HFFc6 (cell line): ENCODE measurements at regions not wholly inside any gene's neighbourhood (a gene's known extent, or its start where the extent isn't known, plus 50 kb on each side); places are given as distances from the start of the nearest gene placed in this dataset.

Source experiments
- DNase-seq: peaks from one replicate; pipeline ENCODE4 v3.0.0-alpha.2; 2018
- H3K27ac Mint-ChIP-seq: 2 replicates; pipeline ENCODE4 v1.8.0; 2020; ENCODE audit warnings: mild to moderate bottlenecking, mixed read lengths
- H3K27me3 Mint-ChIP-seq: 2 replicates; pipeline ENCODE4 v1.8.0; 2021; ENCODE audit warnings: mild to moderate bottlenecking, moderate library complexity, mixed read lengths; ENCODE audit not compliant: insufficient read depth
- H3K36me3 Mint-ChIP-seq: 2 replicates; pipeline ENCODE4 v1.8.0; 2021; ENCODE audit warnings: low read depth, mixed read lengths
- H3K4me1 Mint-ChIP-seq: 2 replicates; pipeline ENCODE4 v1.8.0; 2020; ENCODE audit warnings: low read depth, mixed read lengths
- H3K4me3 Mint-ChIP-seq: 2 replicates; pipeline ENCODE4 v1.8.0; 2020; ENCODE audit warnings: mild to moderate bottlenecking, moderate library complexity, mixed read lengths
- H3K9me3 Mint-ChIP-seq: 2 replicates; pipeline ENCODE4 v1.8.0; 2020; ENCODE audit warnings: mild to moderate bottlenecking, mixed read lengths
- CTCF ChIP-seq: fragments of 200-600 bp; sonication (generic); IDR thresholded peaks from 2 replicates; pipeline ENCODE4 v1.5.0; 2021; ENCODE audit warnings: antibody characterized with exemption, mild to moderate bottlenecking

- no peak for TF ChIP-seq CTCF
- Mint-ChIP-seq H3K9me3 (no peaks in the 10 kb centered on the region), H3K27me3 (no peaks in the 10 kb centered on the region; the same call in 1 of the 2 replicates), H3K4me1 (peaks cover 58% of the 10 kb centered on the region), H3K27ac (no peak overlapping the region), H3K4me3 (no peak overlapping the region), H3K36me3 (no peaks in the 10 kb centered on the region)
- no peak for DNase-seq
Observed at GRCh38 chr13:30128591-30128990, 178.8 kb downstream of the KATNAL1 start.

- no peak overlapping the region for H3K4me3 Mint-ChIP-seq
- DNase-seq: no peak
- TF ChIP-seq CTCF: no peak
- peaks cover 58% of the 10 kb centered on the region for H3K4me1 Mint-ChIP-seq
- no peak overlapping the region for H3K27ac Mint-ChIP-seq
- no peaks in the 10 kb centered on the region; the same call in 1 of the 2 replicates for H3K27me3 Mint-ChIP-seq
- H3K9me3 Mint-ChIP-seq: no peaks in the 10 kb centered on the region
- no peaks in the 10 kb centered on the region for H3K36me3 Mint-ChIP-seq
Observed at GRCh38 chr13:30128095-30128494, 179.3 kb downstream of the KATNAL1 start.

GRCh38 chr13:30126903-30127428 lies 180.4 kb downstream of the KATNAL1 start:
- H3K36me3 Mint-ChIP-seq: no peaks in the 10 kb centered on the region
- peak overlapping the region; percentile 15; the same call in 1 of the 2 replicates for H3K4me3 Mint-ChIP-seq

GRCh38 chr13:30125422-30126073 lies 181.8 kb downstream of the KATNAL1 start:
- no peak for TF ChIP-seq CTCF
- Mint-ChIP-seq H3K9me3 (no peaks in the 10 kb centered on the region), H3K27me3 (no peaks in the 10 kb centered on the region), H3K4me1 (peaks cover 74% of the 10 kb centered on the region), H3K36me3 (no peaks in the 10 kb centered on the region), H3K4me3 (peak overlapping the region; percentile 25), H3K27ac (peak overlapping the region; percentile 46)
- peak; percentile 94 for DNase-seq

More at GRCh38 chr13:30126903-30127428, 180.4 kb downstream of the KATNAL1 start:
- no peaks in the 10 kb centered on the region for H3K9me3 Mint-ChIP-seq
- TF ChIP-seq CTCF: no peak
- H3K27me3 Mint-ChIP-seq: no peaks in the 10 kb centered on the region
- peak; percentile 87 for DNase-seq
- peak overlapping the region; percentile 42 for H3K27ac Mint-ChIP-seq
- peaks cover 60% of the 10 kb centered on the region for H3K4me1 Mint-ChIP-seq

GRCh38 chr13:30124131-30124768 lies 183.1 kb downstream of the KATNAL1 start:
- no peaks in the 10 kb centered on the region for H3K27me3 Mint-ChIP-seq
- no peak overlapping the region for H3K27ac Mint-ChIP-seq
- H3K9me3 Mint-ChIP-seq: no peaks in the 10 kb centered on the region
- no peak overlapping the region for H3K4me3 Mint-ChIP-seq
- no peaks in the 10 kb centered on the region for H3K36me3 Mint-ChIP-seq
- TF ChIP-seq CTCF: no peak
- H3K4me1 Mint-ChIP-seq: peaks cover 87% of the 10 kb centered on the region
- no peak for DNase-seq
